ENCODE measurements at regions not wholly inside any gene's neighbourhood (a gene's known extent, or its start where the extent isn't known, plus 50 kb on each side); places are given as distances from the start of the nearest gene placed in this dataset.
A peak's percentile ranks its signal among the peaks of the same experiment; 100 is the strongest.

DNA sequence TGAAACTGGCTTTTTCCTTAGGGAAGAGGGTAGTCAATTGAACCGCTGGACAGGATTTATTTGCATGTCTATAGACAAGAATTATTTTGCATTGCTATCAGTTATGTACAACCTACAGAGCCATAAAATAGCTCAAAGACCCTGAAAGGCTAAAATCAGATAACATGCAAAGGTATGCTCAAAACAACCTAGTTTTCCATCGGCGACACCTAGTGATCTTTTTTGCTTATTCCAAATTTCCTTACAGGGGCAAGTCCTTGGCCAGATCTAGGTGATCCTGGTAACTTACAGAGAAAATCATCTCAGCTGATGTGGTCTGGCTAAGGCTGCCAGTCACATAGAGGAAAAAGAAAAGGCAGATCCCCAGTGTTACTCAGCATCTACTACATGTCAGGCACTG lies 141.2 kb upstream of the RPL38 start:
- DNase-seq = no peak

DNA sequence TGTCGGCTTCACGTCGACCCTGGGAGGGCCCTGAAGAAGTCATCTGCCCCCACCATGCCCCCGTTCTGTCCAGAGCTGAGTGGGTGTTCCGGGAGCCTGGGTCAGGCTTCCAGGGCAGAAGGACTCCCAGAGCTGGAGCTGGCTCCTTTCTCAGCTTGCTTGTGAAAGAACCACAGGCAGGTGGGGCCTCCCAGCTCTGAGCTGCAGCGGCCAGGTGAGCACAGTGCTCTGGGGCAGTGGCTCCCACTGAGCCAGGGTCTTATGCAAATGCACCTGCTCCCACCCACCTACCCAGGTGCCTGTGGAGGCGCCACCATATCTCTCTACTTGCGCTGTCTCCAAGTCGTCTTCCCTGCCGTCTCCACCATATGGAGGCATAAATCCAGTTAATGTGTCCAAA lies 140.0 kb upstream of the RPL38 start:
- no peak for DNase-seq

DNA sequence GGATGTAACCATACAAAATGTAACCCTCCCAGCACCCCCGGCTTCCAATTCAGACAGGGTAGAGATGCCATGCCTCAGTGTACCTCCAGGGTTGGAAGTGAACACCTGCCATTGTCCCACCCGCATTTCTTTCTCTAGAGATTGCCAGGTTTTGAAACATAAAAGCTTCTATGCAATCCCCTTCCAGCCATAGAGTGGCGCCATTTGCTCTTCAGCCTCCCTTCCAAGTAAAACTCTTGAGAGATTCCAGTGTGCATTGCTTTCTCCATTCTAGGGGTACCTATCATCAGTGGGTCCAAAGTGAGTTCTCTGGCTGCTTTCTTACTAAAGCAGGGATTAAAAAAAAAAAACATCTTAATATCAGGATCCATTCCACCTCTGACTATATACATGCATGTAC lies 133.1 kb upstream of the RPL38 start:
- no peak for DNase-seq

DNA sequence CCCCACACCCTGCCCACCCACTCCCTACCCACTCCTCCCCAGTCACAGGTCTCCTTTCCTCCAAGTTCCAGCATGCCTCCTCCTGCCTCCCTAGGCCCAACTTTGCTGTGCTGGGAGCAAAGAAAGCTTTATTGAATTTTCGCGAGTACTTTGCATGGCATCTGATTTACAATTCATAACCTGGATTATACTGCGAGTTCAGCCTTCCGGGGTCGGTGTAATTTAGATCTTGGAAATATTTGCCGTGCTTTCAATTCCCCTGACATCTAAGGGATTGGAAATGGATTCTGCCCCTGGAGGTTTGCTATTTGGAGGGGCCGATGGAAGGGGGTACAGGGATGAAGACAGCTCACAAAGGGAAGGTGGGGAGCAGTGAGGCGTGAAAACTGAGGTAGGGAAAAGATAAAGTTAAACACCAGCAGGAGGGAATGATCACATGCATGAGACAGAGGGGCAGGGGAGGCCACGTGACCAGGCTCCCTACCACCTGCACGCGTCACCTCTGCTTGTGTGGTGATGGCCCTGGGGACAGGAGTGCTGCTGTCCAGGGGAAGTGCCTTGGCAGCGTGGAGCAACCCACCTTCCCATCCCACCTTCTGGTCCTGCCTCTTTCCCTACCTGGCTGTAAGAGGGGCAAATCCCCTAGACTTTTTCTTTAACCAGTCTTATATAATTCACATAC lies 132.3 kb upstream of the RPL38 start:
- no peak for DNase-seq

GRCh38 chr17:74072340-74072739 lies 131.1 kb upstream of the RPL38 start:
- no peak for DNase-seq

- DNase-seq = no peak
Measured at GRCh38 chr17:74076446-74076845, 127.0 kb upstream of the RPL38 start.

DNA sequence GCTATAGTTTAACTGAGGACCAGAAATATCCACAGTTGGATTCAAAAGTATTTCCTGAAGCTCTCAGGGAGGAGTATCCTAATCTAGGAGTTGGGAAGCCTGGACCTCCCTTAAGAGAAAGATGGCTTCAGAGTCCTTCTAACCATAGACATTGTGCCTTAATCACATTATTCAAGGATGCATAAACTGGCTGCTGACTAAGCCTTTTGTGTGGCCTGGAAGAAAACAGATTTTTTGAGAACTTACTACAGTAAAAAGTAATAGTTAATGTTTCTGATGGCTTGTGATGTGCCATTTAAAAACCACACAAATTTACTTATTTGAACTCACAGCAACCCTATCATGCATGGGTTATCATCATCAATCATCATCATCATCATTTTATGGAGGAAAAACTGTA lies 126.2 kb upstream of the RPL38 start:
- DNase-seq = no peak

DNA sequence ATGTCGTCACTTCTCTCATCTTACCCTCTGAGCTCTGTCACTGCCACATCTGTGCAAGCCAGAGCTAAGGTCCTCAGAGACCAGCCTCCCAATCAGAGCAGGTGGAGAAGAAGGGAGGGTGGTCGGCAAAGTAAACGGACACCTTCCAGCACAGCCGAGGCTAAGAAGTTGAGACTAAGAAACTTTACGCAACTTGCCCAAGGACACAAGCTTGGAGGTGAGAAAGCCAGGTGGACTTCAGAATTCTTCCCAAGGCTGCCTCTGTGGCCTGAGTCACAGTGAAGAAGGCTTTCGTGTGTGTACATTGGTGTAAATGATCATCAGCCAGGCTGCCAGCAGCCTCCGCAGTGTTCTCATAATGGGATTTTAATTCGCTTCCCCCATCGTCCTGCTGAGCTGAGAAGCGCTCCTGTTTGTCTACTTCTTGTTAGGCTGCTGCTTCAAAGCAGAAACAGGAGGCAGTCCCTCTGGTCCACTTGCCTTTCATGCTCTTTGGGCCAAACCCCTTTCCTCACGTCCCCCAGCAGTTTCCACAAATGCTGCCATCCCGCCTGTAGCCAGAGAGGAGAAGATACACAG lies 125.0 kb upstream of the RPL38 start:
- no peak for DNase-seq

DNA sequence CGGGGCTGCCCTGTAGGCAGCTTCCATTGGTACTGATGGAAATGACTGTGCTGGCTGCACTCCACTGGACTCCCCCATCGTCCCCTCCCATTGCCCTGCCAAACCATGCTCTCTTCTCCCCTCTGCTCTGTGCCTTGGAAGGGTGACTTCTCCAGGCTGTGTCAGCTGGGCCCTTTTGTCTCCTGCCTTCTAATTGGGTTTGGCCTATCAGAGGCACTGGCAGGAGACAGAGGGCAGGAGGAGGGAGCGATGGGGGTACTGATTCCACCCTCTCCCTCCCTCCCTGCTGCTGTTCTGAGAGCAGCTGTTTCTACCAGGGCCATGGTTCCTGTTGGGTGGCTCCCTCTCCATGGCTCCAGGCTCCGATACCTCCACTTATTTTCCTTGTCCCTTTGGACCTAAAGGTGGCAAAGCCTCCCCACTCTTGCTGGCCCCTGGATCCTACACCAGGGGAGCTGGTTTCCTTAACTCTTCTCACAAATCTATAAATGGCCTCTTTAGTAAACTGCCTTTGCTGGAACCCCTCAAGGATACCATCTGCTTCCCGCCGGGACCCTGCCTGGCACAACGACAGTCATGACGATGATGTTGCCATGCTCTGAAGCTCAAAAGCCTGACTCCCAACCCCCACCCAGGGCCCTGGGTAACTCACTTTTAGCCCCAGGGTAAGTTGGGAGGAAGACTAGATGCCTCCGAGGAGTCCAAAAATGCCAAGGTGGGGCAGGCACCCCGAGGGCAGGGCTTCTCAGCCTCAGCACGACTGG lies 123.8 kb upstream of the RPL38 start:
- no peak for DNase-seq

- no peak for DNase-seq
Measured at GRCh38 chr17:74080656-74081582, 122.6 kb upstream of the RPL38 start.

GRCh38 chr17:74082886-74083285 lies 120.6 kb upstream of the RPL38 start:
- DNase-seq = no peak

DNA sequence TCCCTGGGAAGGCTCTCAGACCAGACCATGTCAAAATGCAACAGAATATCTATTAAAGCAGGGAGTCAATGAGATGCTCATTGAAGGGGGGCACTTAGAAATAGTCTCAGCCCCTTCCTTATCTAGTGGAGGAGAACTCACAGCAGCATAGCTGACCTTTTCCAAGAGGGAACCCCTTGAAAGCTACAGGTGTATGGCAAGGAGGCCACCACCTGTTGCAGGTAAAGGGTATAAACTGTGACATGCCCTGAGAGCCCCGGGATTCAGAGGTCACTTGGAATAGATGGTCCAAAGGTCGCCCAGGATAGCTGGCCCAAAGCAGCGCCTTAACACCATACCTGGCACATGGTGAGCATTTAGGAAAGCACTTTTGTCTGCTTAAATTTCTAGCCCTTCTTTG lies 120.2 kb upstream of the RPL38 start:
- no peak for DNase-seq

GRCh38 chr17:74085434-74085833 lies 118.0 kb upstream of the RPL38 start:
- DNase-seq = peak; percentile 5

GRCh38 chr17:74087002-74087585 lies 116.4 kb upstream of the RPL38 start:
- no peak for DNase-seq

GRCh38 chr17:74088285-74088933 lies 115.1 kb upstream of the RPL38 start:
- DNase-seq = no peak

GRCh38 chr17:74088934-74089329 lies 114.5 kb upstream of the RPL38 start:
- DNase-seq = no peak

DNA sequence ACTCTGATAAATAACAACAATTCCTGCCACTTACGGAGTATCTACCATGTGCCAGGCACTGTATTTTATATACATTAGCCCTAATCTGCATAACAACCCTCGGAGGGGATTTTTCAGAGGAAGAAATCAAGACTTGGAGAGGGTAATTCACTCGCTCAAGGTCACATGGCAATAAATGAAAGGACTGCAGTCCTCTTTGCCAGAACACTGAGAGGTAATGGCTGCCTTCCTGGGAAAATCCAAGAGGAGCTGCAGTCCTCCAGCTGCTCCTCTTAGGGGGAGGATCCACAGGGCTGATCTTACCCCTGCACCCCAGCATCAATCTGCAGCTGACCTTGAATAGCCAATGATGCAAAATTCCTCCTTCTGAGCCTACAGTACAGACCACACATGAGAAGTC lies 114.1 kb upstream of the RPL38 start:
- DNase-seq = no peak

- DNase-seq = peak; percentile 84
Measured at GRCh38 chr17:74089869-74090464, 113.5 kb upstream of the RPL38 start.

DNA sequence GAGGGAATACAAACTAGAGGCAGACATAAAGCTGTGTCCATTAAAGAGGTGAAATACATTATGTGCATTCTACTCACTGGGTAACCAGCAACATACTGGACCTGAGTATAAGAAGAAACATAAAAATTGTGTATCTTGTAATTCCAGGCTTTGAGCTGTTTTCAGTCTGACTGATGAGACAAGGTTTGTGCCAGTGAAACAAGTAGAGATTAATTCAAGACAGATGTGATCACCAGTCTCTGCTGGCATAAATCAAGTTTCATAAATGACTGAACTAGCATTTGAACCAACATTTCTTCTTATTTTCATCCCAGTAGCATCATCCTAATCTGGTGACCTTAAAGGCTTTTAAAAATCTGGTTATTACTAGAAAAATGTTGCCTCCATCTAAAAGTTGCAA lies 108.8 kb upstream of the RPL38 start:
- no peak for DNase-seq

DNA sequence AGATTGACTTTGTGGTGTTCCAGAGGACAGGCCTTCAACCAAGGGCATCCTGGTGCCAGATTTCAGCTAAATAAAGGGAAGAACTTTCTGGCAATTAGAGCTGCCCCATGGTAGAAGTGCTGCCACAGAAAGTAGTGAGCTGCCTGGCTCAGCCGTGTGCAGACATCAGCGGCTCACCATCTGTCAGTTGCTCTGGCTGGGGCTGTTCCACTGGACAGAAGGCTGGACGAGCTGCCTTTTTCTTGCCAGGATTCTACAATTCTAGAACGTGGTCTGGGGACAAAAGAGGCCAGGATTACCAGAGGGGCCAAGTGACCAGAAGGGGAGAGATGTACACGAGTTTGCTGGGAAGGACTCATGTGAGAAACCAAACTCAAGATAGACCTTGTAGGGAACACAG lies 107.0 kb upstream of the RPL38 start:
- DNase-seq = no peak

DNA sequence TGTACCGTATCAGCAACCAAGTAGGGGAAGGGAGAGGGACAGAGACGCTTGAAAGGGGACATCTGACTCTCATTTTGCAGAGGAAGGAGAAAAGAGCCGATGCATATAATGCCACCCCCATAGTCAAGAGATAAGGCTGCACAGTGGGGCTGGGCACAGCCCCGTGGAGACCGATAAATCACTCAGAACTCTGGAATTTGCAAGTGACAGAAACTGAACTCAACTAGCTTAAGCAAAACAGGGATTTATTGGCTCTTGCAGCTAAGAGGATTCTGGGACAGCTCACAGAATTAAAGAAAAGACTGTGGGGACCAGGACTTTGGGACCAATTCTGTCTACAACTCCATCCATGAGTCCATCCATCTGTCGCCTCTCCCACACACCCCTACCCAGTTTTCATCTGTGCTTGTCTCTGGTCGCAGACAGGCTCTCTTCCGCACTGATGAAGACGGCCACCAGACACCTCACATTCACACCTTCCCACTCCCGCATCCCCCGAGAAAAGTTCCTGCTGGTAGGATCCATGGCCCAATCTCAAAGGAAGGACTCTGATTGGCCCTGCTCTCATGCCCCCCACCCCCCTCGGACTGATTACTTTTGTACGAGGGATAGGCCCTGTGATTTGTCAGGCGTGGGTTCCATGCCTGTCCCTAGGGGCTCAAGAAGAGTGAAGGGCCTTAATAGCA lies 105.9 kb upstream of the RPL38 start:
- no peak for DNase-seq

All from activated CD4-positive, alpha-beta T cell treated with anti-CD3 and anti-CD28 coated beads, Interleukin-2, Interleukin-6, amounts not matched to agents 100 ng/mL and 50 ng/mL, durations not matched to agents 16 hours and 8 hours (primary cell).